Uterus (tissue), 2 donors: ENCODE measurements at regions not wholly inside any gene's neighbourhood (a gene's known extent, or its start where the extent isn't known, plus 50 kb on each side); places are given as distances from the start of the nearest gene placed in this dataset.

Experiments used
- CTCF ChIP-seq, 4 experiments: fragments of 200-600 bp in 2 of 4; fragments of 450-650 bp in 2 of 4; sonication (generic) in 2 of 4; IDR thresholded peaks; one replicate each; pipeline ENCODE4 v1.5.1; 2016 to 2019; ENCODE audit warnings: antibody characterized with exemption in 4 of 4, mild to moderate bottlenecking in 2 of 4, moderate library complexity in 1 of 4
- POLR2A ChIP-seq, 2 donors: fragments of 450-650 bp; IDR thresholded peaks; one replicate each; pipeline ENCODE4 v1.6.1; 2016; ENCODE audit warnings: antibody characterized with exemption in 2 of 2, mild to moderate bottlenecking in 1 of 2, moderate library complexity in 1 of 2

DNA sequence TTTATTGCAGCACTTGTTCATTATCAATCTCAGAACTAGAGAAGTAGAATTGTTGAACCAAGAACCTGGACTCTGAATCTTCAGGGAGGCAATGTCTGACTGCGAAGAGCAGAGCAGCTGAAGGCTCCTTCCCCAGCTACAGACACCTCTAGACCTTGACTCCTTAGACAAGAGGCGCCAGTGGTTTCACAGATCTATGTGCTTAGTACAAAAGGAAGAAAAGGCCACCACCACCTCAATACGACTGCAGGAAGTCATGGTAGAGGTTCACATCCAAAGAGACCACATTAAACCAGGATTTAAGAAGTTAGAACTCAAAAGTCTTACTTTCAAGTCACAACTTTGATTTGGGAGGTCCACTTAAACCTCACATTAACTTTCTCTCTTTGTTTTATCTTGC, 158.1 kb upstream of the VRK2 start:
- TF ChIP-seq CTCF (IDR thresholded peaks at IDR 0.05) (no peak), POLR2A (IDR thresholded peaks at IDR 0.05) (no peak)
